SK-N-SH (cell line): ENCODE measurements at regions not wholly inside any gene's neighbourhood (a gene's known extent, or its start where the extent isn't known, plus 50 kb on each side); places are given as distances from the start of the nearest gene placed in this dataset.

Experiments
- ELF1 ChIP-seq: IDR thresholded peaks from 2 replicates; pipeline ENCODE4 v1.4.0; 2012
- EP300 ChIP-seq, 2 experiments: IDR thresholded peaks; 2 replicates each; pipeline versions ENCODE4 v1.4.0 to v1.6.1; 2012; ENCODE audit warnings: borderline replicate concordance in 1 of 2, low read depth in 1 of 2, low read length in 1 of 2
- EZH2phosphoT487 ChIP-seq: fragments of 200-600 bp; sonication (generic); IDR thresholded peaks from 2 replicates; pipeline ENCODE4 v1.6.1; 2017; ENCODE audit warnings: low read depth, mixed run types, mild to moderate bottlenecking, antibody characterized with exemption, moderate library complexity, borderline replicate concordance
- POLR2AphosphoS5 ChIP-seq: IDR thresholded peaks from 2 replicates; pipeline ENCODE4 v1.6.1; 2012; ENCODE audit warnings: low read depth, low read length
- REST ChIP-seq: IDR thresholded peaks from 2 replicates; pipeline ENCODE4 v1.6.1; 2012; ENCODE audit warnings: mild to moderate bottlenecking, low read depth, low read length, moderate library complexity
- TAF1 ChIP-seq: IDR thresholded peaks from 2 replicates; pipeline ENCODE4 v1.6.1; 2012; ENCODE audit warnings: low read depth, mild to moderate bottlenecking, low read length, moderate library complexity, borderline replicate concordance
- TF ChIP-seq, protein P1 (sequence below): fragments of 200-600 bp; sonication (generic); IDR thresholded peaks from 2 replicates; pipeline ENCODE4 v1.6.1; 2017; ENCODE audit warnings: antibody characterized with exemption, mild to moderate bottlenecking, moderate library complexity
- TF ChIP-seq, protein P2 (sequence below): IDR thresholded peaks from 2 replicates; pipeline ENCODE4 v1.4.0; 2012; ENCODE audit warnings: low read depth

DNA sequence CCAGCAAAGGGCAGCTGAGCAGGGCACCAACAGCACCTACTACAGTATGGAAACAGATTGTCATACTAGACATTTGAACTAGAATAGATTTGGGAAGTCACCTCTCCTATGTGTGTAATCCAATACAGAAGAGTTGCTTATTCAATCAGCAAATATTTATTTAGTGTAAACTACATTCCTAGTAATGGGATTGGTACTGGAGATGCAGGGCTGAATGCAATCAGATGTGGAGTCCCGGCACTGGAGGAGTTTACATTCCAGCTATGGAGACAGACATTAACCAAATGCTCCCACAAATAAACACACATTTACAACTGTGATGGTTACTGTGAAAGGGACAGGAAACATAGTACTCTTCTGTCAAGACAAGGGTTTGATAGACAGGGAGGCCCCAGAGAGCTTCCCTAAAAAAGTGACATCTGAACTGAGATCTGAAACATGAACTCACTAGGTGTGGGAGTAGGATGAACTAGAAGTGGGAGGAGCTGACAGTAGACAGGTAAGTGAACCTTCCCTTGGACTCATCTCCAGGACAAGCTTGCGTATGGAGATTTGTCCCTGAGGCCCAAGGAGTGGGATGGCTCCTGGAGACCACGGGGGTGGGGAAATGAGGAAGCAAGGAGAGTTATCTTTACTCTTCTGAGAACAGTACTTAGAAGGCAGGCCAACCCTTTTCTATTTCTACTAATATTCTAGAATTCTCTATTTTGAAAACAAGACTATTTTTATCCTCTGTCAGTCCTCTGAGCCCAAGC, 420.5 kb downstream of the MAFB start:
- TF ChIP-seq, protein P1, sequence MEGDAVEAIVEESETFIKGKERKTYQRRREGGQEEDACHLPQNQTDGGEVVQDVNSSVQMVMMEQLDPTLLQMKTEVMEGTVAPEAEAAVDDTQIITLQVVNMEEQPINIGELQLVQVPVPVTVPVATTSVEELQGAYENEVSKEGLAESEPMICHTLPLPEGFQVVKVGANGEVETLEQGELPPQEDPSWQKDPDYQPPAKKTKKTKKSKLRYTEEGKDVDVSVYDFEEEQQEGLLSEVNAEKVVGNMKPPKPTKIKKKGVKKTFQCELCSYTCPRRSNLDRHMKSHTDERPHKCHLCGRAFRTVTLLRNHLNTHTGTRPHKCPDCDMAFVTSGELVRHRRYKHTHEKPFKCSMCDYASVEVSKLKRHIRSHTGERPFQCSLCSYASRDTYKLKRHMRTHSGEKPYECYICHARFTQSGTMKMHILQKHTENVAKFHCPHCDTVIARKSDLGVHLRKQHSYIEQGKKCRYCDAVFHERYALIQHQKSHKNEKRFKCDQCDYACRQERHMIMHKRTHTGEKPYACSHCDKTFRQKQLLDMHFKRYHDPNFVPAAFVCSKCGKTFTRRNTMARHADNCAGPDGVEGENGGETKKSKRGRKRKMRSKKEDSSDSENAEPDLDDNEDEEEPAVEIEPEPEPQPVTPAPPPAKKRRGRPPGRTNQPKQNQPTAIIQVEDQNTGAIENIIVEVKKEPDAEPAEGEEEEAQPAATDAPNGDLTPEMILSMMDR: no peak
- TF ChIP-seq, protein P2, sequence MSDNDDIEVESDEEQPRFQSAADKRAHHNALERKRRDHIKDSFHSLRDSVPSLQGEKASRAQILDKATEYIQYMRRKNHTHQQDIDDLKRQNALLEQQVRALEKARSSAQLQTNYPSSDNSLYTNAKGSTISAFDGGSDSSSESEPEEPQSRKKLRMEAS: no peak
- TF ChIP-seq REST (no peak), TAF1 (no peak), ELF1 (no peak), EP300 (IDR thresholded peaks at IDR 0.05; ENCODE audit: borderline replicate concordance in 1 of 2, low read depth in 1 of 2, low read length in 1 of 2) (no peak), EZH2phosphoT487 (no peak), POLR2AphosphoS5 (no peak)
